Trophoblast cell (in vitro differentiated cells and primary cell): ENCODE measurements at regions not wholly inside any gene's neighbourhood (a gene's known extent, or its start where the extent isn't known, plus 50 kb on each side); places are given as distances from the start of the nearest gene placed in this dataset.

ENCODE experiments used
- DNase-seq, 2 donors: peaks; one replicate each; pipeline ENCODE4 v3.0.0-alpha.2; 2016
- H2AFZ ChIP-seq: 2 replicates; pipeline ENCODE4 v1.6.1; 2013; ENCODE audit warnings: low read length, moderate library complexity, mild to moderate bottlenecking; ENCODE audit not compliant: insufficient read depth, poor library complexity
- H2AK5ac ChIP-seq: 2 replicates; pipeline ENCODE4 v1.6.1; 2013; ENCODE audit warnings: mild to moderate bottlenecking, low read length
- H2BK120ac ChIP-seq: 2 replicates; pipeline ENCODE4 v1.6.1; 2013; ENCODE audit warnings: low read length, mild to moderate bottlenecking, moderate library complexity; ENCODE audit not compliant: insufficient read depth, poor library complexity
- H2BK12ac ChIP-seq: 2 replicates; pipeline ENCODE4 v1.6.1; 2013; ENCODE audit warnings: mild to moderate bottlenecking, low read length, moderate library complexity
- H2BK5ac ChIP-seq: 2 replicates; pipeline ENCODE4 v1.6.1; 2013; ENCODE audit warnings: low read length, low read depth, moderate library complexity, mild to moderate bottlenecking; ENCODE audit not compliant: poor library complexity
- H3K14ac ChIP-seq: 2 replicates; pipeline ENCODE4 v1.6.1; 2013; ENCODE audit warnings: mild to moderate bottlenecking, low read length
- H3K18ac ChIP-seq: 2 replicates; pipeline ENCODE4 v1.6.1; 2013; ENCODE audit warnings: mild to moderate bottlenecking, low read length
- H3K23ac ChIP-seq: 2 replicates; pipeline ENCODE4 v1.6.1; 2013; ENCODE audit warnings: low read length
- H3K27ac ChIP-seq: 2 replicates; pipeline ENCODE4 v1.5.1; 2013; ENCODE audit warnings: low read depth, mild to moderate bottlenecking, inconsistent platforms, low read length, moderate library complexity
- H3K27me3 ChIP-seq: 2 replicates; pipeline ENCODE4 v1.6.1; 2013; ENCODE audit warnings: inconsistent platforms, mild to moderate bottlenecking, low read length, moderate library complexity; ENCODE audit not compliant: insufficient read depth
- H3K36me3 ChIP-seq, 2 experiments: 1 replicate in 1 of 2; 2 replicates in 1 of 2; pipeline ENCODE4 v1.6.1; 2013; ENCODE audit warnings: low read length in 2 of 2, mild to moderate bottlenecking in 2 of 2, moderate library complexity in 1 of 2; ENCODE audit not compliant: insufficient read depth in 2 of 2, control insufficient read depth in 1 of 2
- H3K4ac ChIP-seq: 2 replicates; pipeline ENCODE4 v1.6.1; 2013; ENCODE audit warnings: low read depth, mild to moderate bottlenecking, low read length, moderate library complexity
- H3K4me1 ChIP-seq, 2 experiments: 1 replicate in 1 of 2; 2 replicates in 1 of 2; pipeline ENCODE4 v1.6.1; 2013; ENCODE audit warnings: low read length in 2 of 2, mild to moderate bottlenecking in 2 of 2, moderate library complexity in 1 of 2; ENCODE audit not compliant: insufficient read depth in 2 of 2, control insufficient read depth in 1 of 2
- H3K4me2 ChIP-seq: 2 replicates; pipeline ENCODE4 v1.6.1; 2013; ENCODE audit warnings: inconsistent platforms, mild to moderate bottlenecking, low read length, moderate library complexity
- H3K4me3 ChIP-seq: 2 replicates; pipeline ENCODE4 v1.5.1; 2013; ENCODE audit warnings: mild to moderate bottlenecking, low read depth, low read length, inconsistent platforms
- H3K79me1 ChIP-seq: one replicate; pipeline ENCODE4 v1.6.1; 2013; ENCODE audit warnings: low read length
- H3K79me2 ChIP-seq: 2 replicates; pipeline ENCODE4 v1.6.1; 2013; ENCODE audit warnings: low read length, mild to moderate bottlenecking; ENCODE audit not compliant: control insufficient read depth, insufficient read depth, poor library complexity
- H3K9ac ChIP-seq: 2 replicates; pipeline ENCODE4 v1.6.1; 2013; ENCODE audit warnings: mild to moderate bottlenecking, low read length
- H3K9me3 ChIP-seq: 2 replicates; pipeline ENCODE4 v1.6.1; 2013; ENCODE audit warnings: low read depth, mild to moderate bottlenecking, control low read depth, inconsistent platforms, low read length; ENCODE audit not compliant: insufficient read depth
- H4K12ac ChIP-seq: 2 replicates; pipeline ENCODE4 v1.6.1; 2013; ENCODE audit warnings: low read depth, mild to moderate bottlenecking, low read length, moderate library complexity
- H4K8ac ChIP-seq: 2 replicates; pipeline ENCODE4 v1.6.1; 2013; ENCODE audit warnings: low read depth, mild to moderate bottlenecking, low read length, moderate library complexity
- H4K91ac ChIP-seq: one replicate; pipeline ENCODE4 v1.6.1; 2013; ENCODE audit warnings: low read depth, mild to moderate bottlenecking, low read length, moderate library complexity
- WGBS: extraction: QIAGEN DNeasy Blood & Tissue Kit; methylation state at CpG from one replicate; pipeline ENCODE4 v1.1.7; 2013; ENCODE audit warnings: missing lambda C conversion rate; ENCODE audit not compliant: insufficient read length, insufficient coverage; ENCODE audit errors: extremely low coverage; 5-methylcytosine and 5-hydroxymethylcytosine counted together

- no CpG with 5 or more reads among the region's 12 CpGs for WGBS
- Histone ChIP-seq H2BK120ac (no peak overlapping the region), H3K36me3 (no peaks in the 10 kb centered on the region), H2AFZ (no peak overlapping the region), H3K27me3 (no peaks in the 10 kb centered on the region), H2BK5ac (no peak overlapping the region), H3K4me1 (no peaks in the 10 kb centered on the region), H3K79me2 (no peaks in the 10 kb centered on the region), H3K18ac (no peak overlapping the region), H3K23ac (no peak overlapping the region), H3K4ac (no peak overlapping the region), H3K79me1 (no peaks in the 10 kb centered on the region), H4K91ac (no peak overlapping the region), H2BK12ac (no peak overlapping the region), H3K9ac (no peak overlapping the region), H3K4me2 (no peak overlapping the region), H4K8ac (no peak overlapping the region), H2AK5ac (no peak overlapping the region), H3K27ac (no peak overlapping the region), H4K12ac (no peak overlapping the region), H3K4me3 (no peak overlapping the region), H3K14ac (no peak overlapping the region), H3K9me3 (no peaks in the 10 kb centered on the region)
- no peak for DNase-seq
Measured at GRCh38 chr4:187171706-187172339, 448.2 kb upstream of the FAT1 start.

- no peak overlapping the region for H3K4me3 ChIP-seq
- H2AFZ ChIP-seq, result no peak overlapping the region
- no peaks in the 10 kb centered on the region for H3K27me3 ChIP-seq
- no peak overlapping the region for H2BK120ac ChIP-seq
- no peak overlapping the region for H4K12ac ChIP-seq
- H2BK5ac ChIP-seq, result no peak overlapping the region
- WGBS, result no CpG with 5 or more reads among the region's 7 CpGs
- no peak overlapping the region for H3K4me2 ChIP-seq
- H2BK12ac ChIP-seq, result no peak overlapping the region
- no peak overlapping the region for H2AK5ac ChIP-seq
- H3K14ac ChIP-seq, result no peak overlapping the region
- no peaks in the 10 kb centered on the region for H3K9me3 ChIP-seq
- no peaks in the 10 kb centered on the region for H3K79me2 ChIP-seq
- peak overlapping the region; percentile 7 for H4K8ac ChIP-seq
- H3K9ac ChIP-seq, result no peak overlapping the region
- no peaks in the 10 kb centered on the region for H3K36me3 ChIP-seq
- H3K23ac ChIP-seq, result no peak overlapping the region
- H3K4me1 ChIP-seq, result no peaks in the 10 kb centered on the region
- H3K18ac ChIP-seq, result no peak overlapping the region
- H3K4ac ChIP-seq, result no peak overlapping the region
- no peak overlapping the region for H3K27ac ChIP-seq
- peak in 1 of 2 donors; percentile 39 for DNase-seq
- no peaks in the 10 kb centered on the region for H3K79me1 ChIP-seq
- H4K91ac ChIP-seq, result no peak overlapping the region
Measured at GRCh38 chr4:187172340-187172761, 448.7 kb upstream of the FAT1 start.

- H3K4me3 ChIP-seq, result no peak overlapping the region
- no CpG with 5 or more reads among the region's 8 CpGs for WGBS
Measured at GRCh38 chr4:187174749-187175148, 451.1 kb upstream of the FAT1 start.

DNA sequence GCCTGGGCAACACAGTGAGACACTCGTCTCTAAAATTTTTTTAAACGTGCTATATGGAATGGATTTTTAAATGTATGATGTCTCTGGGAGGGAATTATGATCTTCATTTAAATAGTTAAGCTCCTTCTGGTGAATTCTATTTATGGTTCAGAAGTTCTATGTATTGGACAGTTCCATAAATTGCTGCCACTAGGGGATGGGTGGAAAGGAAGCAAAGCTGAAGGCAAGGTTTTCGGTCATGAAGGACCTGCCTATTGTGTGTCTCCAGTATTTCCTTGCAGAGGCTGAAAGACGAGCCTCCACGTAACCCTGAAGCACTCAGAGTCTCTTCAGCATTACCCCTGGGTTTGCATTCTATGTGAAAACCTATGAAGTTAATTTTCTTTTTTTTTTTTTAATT is 451.5 kb upstream of the FAT1 start:
- no peak overlapping the region for H3K18ac ChIP-seq
- H2BK12ac ChIP-seq, result no peak overlapping the region
- no peak overlapping the region for H4K8ac ChIP-seq
- H4K12ac ChIP-seq, result no peak overlapping the region
- no peak overlapping the region for H3K14ac ChIP-seq
- no peaks in the 10 kb centered on the region for H3K36me3 ChIP-seq
- no peak overlapping the region for H2BK5ac ChIP-seq
- no peaks in the 10 kb centered on the region for H3K27me3 ChIP-seq
- H2AK5ac ChIP-seq, result no peak overlapping the region
- H3K27ac ChIP-seq, result no peak overlapping the region
- no peaks in the 10 kb centered on the region for H3K4me1 ChIP-seq
- H3K9me3 ChIP-seq, result no peaks in the 10 kb centered on the region
- no peak overlapping the region for H3K4me3 ChIP-seq
- no peak overlapping the region for H3K4me2 ChIP-seq
- no peak overlapping the region for H3K23ac ChIP-seq
- WGBS, result no CpG with 5 or more reads among the region's 5 CpGs
- no peak overlapping the region for H2AFZ ChIP-seq
- H3K79me1 ChIP-seq, result no peaks in the 10 kb centered on the region
- H4K91ac ChIP-seq, result no peak overlapping the region
- no peak overlapping the region for H2BK120ac ChIP-seq
- H3K79me2 ChIP-seq, result no peaks in the 10 kb centered on the region
- DNase-seq, result peak in 1 of 2 donors; percentile 47
- H3K4ac ChIP-seq, result no peak overlapping the region
- H3K9ac ChIP-seq, result no peak overlapping the region

More at GRCh38 chr4:187174749-187175148, 451.1 kb upstream of the FAT1 start:
- Histone ChIP-seq H4K91ac (no peak overlapping the region), H3K79me2 (no peaks in the 10 kb centered on the region), H2AFZ (no peak overlapping the region), H3K23ac (no peak overlapping the region), H2AK5ac (no peak overlapping the region), H3K27ac (no peak overlapping the region), H3K4ac (no peak overlapping the region), H2BK120ac (no peak overlapping the region), H2BK5ac (no peak overlapping the region), H3K14ac (no peak overlapping the region), H3K9me3 (no peaks in the 10 kb centered on the region), H4K8ac (no peak overlapping the region), H3K4me1 (no peaks in the 10 kb centered on the region), H4K12ac (no peak overlapping the region), H3K4me2 (no peak overlapping the region), H3K18ac (no peak overlapping the region), H3K36me3 (no peaks in the 10 kb centered on the region), H2BK12ac (no peak overlapping the region), H3K79me1 (no peaks in the 10 kb centered on the region), H3K27me3 (no peaks in the 10 kb centered on the region), H3K9ac (no peak overlapping the region)
- DNase-seq, result no peak
